ENCODE measurements at regions not wholly inside any gene's neighbourhood (a gene's known extent, or its start where the extent isn't known, plus 50 kb on each side); places are given as distances from the start of the nearest gene placed in this dataset.

DNA sequence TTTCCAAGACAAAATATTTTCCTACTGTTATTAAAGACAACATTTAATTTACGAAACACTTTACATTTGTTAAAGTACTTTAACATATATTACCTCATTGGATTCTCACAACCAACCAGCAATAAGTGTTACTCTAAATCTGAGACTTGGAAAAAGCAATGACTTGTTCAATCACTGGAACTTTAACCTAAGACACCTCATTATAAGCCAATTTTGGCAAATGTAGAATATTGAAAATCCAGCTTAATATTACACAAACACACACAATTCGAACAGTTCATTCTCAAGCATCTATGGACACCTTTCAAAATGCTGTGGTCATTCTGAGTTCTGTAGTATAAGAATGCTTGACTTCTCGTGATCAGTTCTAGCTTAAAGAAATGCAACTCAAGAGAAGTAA lies 619.4 kb upstream of the CHAC2 start:
- Histone ChIP-seq H3F3A (ENCODE audit: insufficient read depth) (no peaks in the 10 kb centered on the region), H3K9me2 (ENCODE audit: insufficient read depth) (no peaks in the 10 kb centered on the region), H3K9me3 (ENCODE audit: low read depth) (no peaks in the 10 kb centered on the region), H3K27me3 (replicated peaks; ENCODE audit: insufficient read depth) (no peaks in the 10 kb centered on the region), H3K27ac (no peak overlapping the region), H2AFZ (no peak overlapping the region), H3K4me2 (ENCODE audit: unreplicated experiment) (no peak overlapping the region), H3K36me3 (ENCODE audit: low read depth) (no peaks in the 10 kb centered on the region), H3K4me1 (ENCODE audit: insufficient read depth) (no peaks in the 10 kb centered on the region), H3K9ac (no peak overlapping the region), H3K4me3 (no peak overlapping the region), H4K20me1 (ENCODE audit: insufficient read depth) (no peaks in the 10 kb centered on the region), H3K79me2 (ENCODE audit: insufficient read depth) (no peaks in the 10 kb centered on the region)
- in situ Hi-C loops (cut with MboI) = no loop called here
- no peak for TF ChIP-seq EZH2phosphoT487 (IDR thresholded peaks at IDR 0.05; ENCODE audit: insufficient read depth, low read depth)
- TF ChIP-seq EZH2 (IDR thresholded peaks at IDR 0.05; ENCODE audit: insufficient read depth, poor library complexity, severe bottlenecking) = no peak
- no peak for DNase-seq
- WGBS, 2 experiments (ENCODE audit: low coverage in 1 of 2, low lambda C conversion rate in 2 of 2, missing lambda C conversion rate in 2 of 2) = 38 to 58% methylated on average over 3 of the region's 3 CpGs

DNA sequence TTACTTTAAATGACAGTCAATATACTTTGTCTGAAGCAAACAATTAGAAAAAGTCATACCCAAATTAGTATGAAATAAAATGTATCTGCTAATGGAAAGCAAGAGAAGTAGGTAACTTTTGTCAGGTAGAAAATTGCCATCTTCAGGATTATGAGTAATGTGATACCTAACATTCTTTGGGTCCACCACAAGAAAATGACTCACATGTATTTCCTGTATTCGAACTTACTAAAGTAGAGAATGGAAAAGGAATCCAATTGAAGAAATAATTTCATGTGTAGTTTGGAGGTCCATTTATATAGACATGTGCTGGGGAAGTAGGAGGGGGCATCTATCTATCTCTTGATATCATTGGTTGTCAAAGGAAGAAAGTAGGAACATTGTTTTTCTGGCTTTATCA lies 636.2 kb upstream of the CHAC2 start:
- Histone ChIP-seq H3K27me3 (replicated peaks; ENCODE audit: insufficient read depth) (no peaks in the 10 kb centered on the region), H3K9ac (no peak overlapping the region), H3K4me3 (no peak overlapping the region), H3F3A (ENCODE audit: insufficient read depth) (peaks cover 26% of the 10 kb centered on the region), H3K9me3 (ENCODE audit: low read depth) (no peaks in the 10 kb centered on the region), H3K36me3 (ENCODE audit: low read depth) (no peaks in the 10 kb centered on the region), H2AFZ (no peak overlapping the region), H3K27ac (no peak overlapping the region), H3K79me2 (ENCODE audit: insufficient read depth) (no peaks in the 10 kb centered on the region), H4K20me1 (ENCODE audit: insufficient read depth) (no peaks in the 10 kb centered on the region), H3K4me2 (ENCODE audit: unreplicated experiment) (peak overlapping the region; percentile 62), H3K4me1 (ENCODE audit: insufficient read depth) (peaks cover 32% of the 10 kb centered on the region), H3K9me2 (ENCODE audit: insufficient read depth) (no peaks in the 10 kb centered on the region; the same call in 1 of the 2 replicates)
- TF ChIP-seq EZH2phosphoT487 (IDR thresholded peaks at IDR 0.05; ENCODE audit: insufficient read depth, low read depth) = no peak
- no peak for TF ChIP-seq EZH2 (IDR thresholded peaks at IDR 0.05; ENCODE audit: insufficient read depth, poor library complexity, severe bottlenecking)
- in situ Hi-C loops (cut with MboI) = no loop called here
- peak; percentile 56 for DNase-seq
- 0 to 3% methylated on average over 1 of the region's 1 CpG for WGBS, 2 experiments (ENCODE audit: low coverage in 1 of 2, low lambda C conversion rate in 2 of 2, missing lambda C conversion rate in 2 of 2)

DNA sequence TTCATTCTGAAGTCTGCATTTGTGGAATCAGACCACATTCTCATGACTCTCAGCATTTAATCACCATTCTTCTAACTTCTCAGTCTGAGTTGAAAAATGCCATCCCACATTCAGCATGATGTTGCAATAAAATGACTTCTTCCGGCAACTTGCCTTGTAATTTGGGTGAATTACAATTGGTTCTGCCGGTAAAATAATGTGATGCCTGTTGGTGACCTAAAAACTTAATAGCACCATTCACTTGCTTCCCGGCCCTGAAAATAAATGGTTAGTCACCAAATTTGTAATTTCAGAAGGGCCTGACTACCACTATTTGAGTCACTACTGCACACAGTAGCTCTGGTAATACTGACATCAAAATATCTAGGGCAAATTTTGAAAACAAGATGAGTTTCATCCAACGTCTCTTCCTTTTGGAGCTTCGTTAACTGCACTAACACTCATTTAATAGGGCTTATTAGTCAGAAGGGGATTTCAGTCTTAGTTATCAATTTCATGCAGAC lies 637.1 kb upstream of the CHAC2 start:
- TF ChIP-seq EZH2 (IDR thresholded peaks at IDR 0.05; ENCODE audit: insufficient read depth, poor library complexity, severe bottlenecking) (no peak), EZH2phosphoT487 (IDR thresholded peaks at IDR 0.05; ENCODE audit: insufficient read depth, low read depth) (no peak)
- no peaks in the 10 kb centered on the region for H3K36me3 ChIP-seq (ENCODE audit: low read depth)
- DNase-seq = peak; percentile 82
- H3K27ac ChIP-seq = peak overlapping the region; percentile 70
- peaks cover 32% of the 10 kb centered on the region for H3K4me1 ChIP-seq (ENCODE audit: insufficient read depth)
- peaks cover 26% of the 10 kb centered on the region for H3F3A ChIP-seq (ENCODE audit: insufficient read depth)
- no peaks in the 10 kb centered on the region; the same call in 1 of the 2 replicates for H3K9me2 ChIP-seq (ENCODE audit: insufficient read depth)
- no peaks in the 10 kb centered on the region for H4K20me1 ChIP-seq (ENCODE audit: insufficient read depth)
- peak overlapping the region; percentile 14 for H3K4me3 ChIP-seq
- peak overlapping the region; percentile 62 for H3K4me2 ChIP-seq (ENCODE audit: unreplicated experiment)
- in situ Hi-C loops (cut with MboI) = no loop called here
- no peaks in the 10 kb centered on the region for H3K27me3 ChIP-seq (replicated peaks; ENCODE audit: insufficient read depth)
- no peaks in the 10 kb centered on the region for H3K9me3 ChIP-seq (ENCODE audit: low read depth)
- H3K9ac ChIP-seq = no peak overlapping the region
- no peaks in the 10 kb centered on the region for H3K79me2 ChIP-seq (ENCODE audit: insufficient read depth)
- no peak overlapping the region for H2AFZ ChIP-seq
- 0% methylated on average over 5 of the region's 5 CpGs for WGBS, 2 experiments (ENCODE audit: low coverage in 1 of 2, low lambda C conversion rate in 2 of 2, missing lambda C conversion rate in 2 of 2)

DNA sequence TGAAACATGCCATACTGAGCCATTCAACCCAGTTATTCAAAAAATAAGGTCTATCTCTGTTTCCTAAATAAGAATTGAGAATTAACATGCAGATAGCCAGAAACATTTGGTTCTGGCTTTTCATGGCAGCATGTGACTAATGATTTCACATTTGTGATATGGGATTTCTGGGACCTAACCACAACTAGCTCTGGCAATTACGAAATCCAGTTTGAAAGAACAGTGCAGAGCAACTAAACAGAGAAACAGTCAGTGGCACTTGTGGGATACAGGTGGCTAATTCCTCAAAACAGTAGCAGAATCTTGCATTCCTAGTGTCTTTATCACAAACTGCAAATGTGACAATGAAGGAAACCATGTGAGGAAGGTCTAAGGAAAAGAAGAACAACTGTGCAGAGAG lies 637.8 kb upstream of the CHAC2 start:
- DNase-seq = peak; percentile 80
- H3K27ac ChIP-seq = peak overlapping the region; percentile 70
- H3K9me2 ChIP-seq (ENCODE audit: insufficient read depth) = no peaks in the 10 kb centered on the region; the same call in 1 of the 2 replicates
- H3K4me3 ChIP-seq = peak overlapping the region; percentile 14
- no peaks in the 10 kb centered on the region for H4K20me1 ChIP-seq (ENCODE audit: insufficient read depth)
- peaks cover 32% of the 10 kb centered on the region for H3K4me1 ChIP-seq (ENCODE audit: insufficient read depth)
- TF ChIP-seq EZH2 (IDR thresholded peaks at IDR 0.05; ENCODE audit: insufficient read depth, poor library complexity, severe bottlenecking) (no peak), EZH2phosphoT487 (IDR thresholded peaks at IDR 0.05; ENCODE audit: insufficient read depth, low read depth) (no peak)
- H3K9ac ChIP-seq = peak overlapping the region; percentile 23; the same call in 1 of the 2 replicates
- in situ Hi-C loops (cut with MboI) = no loop called here
- H3K36me3 ChIP-seq (ENCODE audit: low read depth) = no peaks in the 10 kb centered on the region
- 0 to 9% methylated on average over 1 of the region's 1 CpG for WGBS, 2 experiments (ENCODE audit: low coverage in 1 of 2, low lambda C conversion rate in 2 of 2, missing lambda C conversion rate in 2 of 2)
- no peaks in the 10 kb centered on the region for H3K27me3 ChIP-seq (replicated peaks; ENCODE audit: insufficient read depth)
- peaks cover 26% of the 10 kb centered on the region for H3F3A ChIP-seq (ENCODE audit: insufficient read depth)
- no peaks in the 10 kb centered on the region for H3K79me2 ChIP-seq (ENCODE audit: insufficient read depth)
- no peak overlapping the region for H2AFZ ChIP-seq
- no peaks in the 10 kb centered on the region for H3K9me3 ChIP-seq (ENCODE audit: low read depth)
- peak overlapping the region; percentile 62 for H3K4me2 ChIP-seq (ENCODE audit: unreplicated experiment)

All from GM23248 (cell line).